ENCODE measurements at regions not wholly inside any gene's neighbourhood (a gene's known extent, or its start where the extent isn't known, plus 50 kb on each side); places are given as distances from the start of the nearest gene placed in this dataset.

DNA sequence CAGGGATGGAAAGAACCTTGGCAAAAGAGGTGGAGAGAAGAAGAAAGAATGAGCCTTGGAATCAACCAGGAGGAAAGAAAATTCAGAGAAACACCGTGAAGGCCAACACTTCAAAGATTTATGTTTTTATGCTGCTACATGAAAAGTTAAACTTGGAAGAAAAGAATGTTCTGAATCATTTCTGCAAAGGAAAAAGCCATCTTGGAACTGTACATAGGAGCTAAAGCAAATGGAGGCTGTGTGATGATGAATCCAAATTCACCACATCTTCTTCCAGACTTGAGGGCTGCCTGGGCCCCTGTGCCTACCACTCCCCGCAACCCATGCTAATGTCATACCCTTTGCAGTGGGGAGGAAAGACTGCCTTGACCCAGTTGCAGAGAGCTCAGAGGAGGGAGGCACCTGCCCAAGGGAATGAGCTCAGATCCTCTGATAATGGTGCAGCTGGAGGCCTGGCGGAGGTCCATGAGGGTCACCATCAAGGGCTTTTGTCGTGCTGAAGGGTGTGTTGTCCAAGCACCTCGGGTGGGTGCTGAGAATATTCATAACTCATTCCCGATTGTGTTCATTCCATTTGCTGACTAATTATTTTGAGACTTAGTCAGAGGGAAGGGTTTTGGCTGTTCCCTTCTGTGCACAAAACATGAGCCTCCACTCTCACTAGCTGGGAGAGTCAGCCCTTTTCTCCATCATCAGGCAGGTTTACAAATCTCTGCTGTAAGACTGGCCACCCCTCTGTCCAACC lies 245.8 kb upstream of the JAG1 start:
- H3K27ac ChIP-seq (ENCODE audit: low read depth, low read length) = peak overlapping the region; percentile 62
- no peak overlapping the region for H3K4me3 ChIP-seq (ENCODE audit: low read depth, low read length)
- H3K36me3 ChIP-seq (ENCODE audit: insufficient read depth, low read length) = no peaks in the 10 kb centered on the region
- H2AFZ ChIP-seq (ENCODE audit: low read length, unreplicated experiment) = peak overlapping the region; percentile 72
- peaks cover 52% of the 10 kb centered on the region for H3K4me1 ChIP-seq (ENCODE audit: control insufficient read depth, insufficient read depth, low read length, unreplicated experiment)
- H3K27me3 ChIP-seq (ENCODE audit: insufficient read depth, low read length) = no peaks in the 10 kb centered on the region
- no peaks in the 10 kb centered on the region for H3K79me2 ChIP-seq (ENCODE audit: control insufficient read depth, insufficient read depth, low read length, unreplicated experiment)

DNA sequence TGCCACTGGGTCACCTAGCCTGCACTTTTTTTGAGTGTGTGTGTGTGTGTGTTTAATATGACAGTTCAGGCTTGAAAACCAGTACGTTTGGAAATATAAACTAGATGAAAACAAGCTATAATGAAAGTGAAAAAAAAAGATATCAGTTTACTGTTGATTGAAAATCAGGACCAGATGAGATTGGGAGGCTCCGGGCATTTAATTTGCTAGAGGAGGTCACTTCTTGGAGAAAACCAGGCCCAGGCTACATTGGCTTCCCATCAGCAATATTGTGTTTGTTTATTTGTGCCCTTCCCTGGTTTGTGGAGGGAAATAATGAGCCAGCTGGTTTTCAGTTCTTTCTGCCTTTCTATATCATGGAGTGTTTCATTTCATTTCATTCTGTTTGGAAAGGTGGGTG lies 246.6 kb upstream of the JAG1 start:
- H3K36me3 ChIP-seq (ENCODE audit: insufficient read depth, low read length) = no peaks in the 10 kb centered on the region
- no peaks in the 10 kb centered on the region for H3K27me3 ChIP-seq (ENCODE audit: insufficient read depth, low read length)
- peaks cover 60% of the 10 kb centered on the region for H3K4me1 ChIP-seq (ENCODE audit: control insufficient read depth, insufficient read depth, low read length, unreplicated experiment)
- H2AFZ ChIP-seq (ENCODE audit: low read length, unreplicated experiment) = peak overlapping the region; percentile 42
- peak overlapping the region; percentile 11; the same call in 1 of the 2 replicates for H3K4me3 ChIP-seq (ENCODE audit: low read depth, low read length)
- H3K27ac ChIP-seq (ENCODE audit: low read depth, low read length) = peak overlapping the region; percentile 62
- no peaks in the 10 kb centered on the region for H3K79me2 ChIP-seq (ENCODE audit: control insufficient read depth, insufficient read depth, low read length, unreplicated experiment)

DNA sequence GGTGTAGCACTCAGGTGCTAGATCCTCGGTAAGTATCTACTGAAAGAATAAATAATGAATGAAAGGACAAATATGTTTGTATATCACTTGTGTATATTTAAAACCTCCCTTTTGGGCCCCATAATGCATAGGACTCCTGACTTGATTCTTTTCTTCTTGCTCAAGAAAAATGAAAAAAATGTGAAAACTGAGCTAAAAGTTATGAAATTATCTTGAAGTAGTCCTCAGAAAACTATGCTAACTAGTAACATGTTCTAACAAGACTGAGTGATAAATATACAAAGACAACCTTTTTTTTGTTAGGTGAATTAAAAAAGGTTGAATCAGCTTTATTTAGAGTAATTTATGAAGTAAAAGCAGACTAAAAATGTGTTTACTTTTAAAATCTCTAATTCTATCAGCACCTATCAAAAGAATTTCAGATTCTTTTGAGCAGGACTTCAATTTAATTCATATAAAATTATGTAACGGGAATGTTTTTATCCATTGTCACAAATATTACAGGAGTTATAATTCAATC lies 247.8 kb upstream of the JAG1 start:
- Histone ChIP-seq H3K27me3 (ENCODE audit: insufficient read depth, low read length) (no peaks in the 10 kb centered on the region), H3K4me1 (ENCODE audit: control insufficient read depth, insufficient read depth, low read length, unreplicated experiment) (peaks cover 69% of the 10 kb centered on the region)

DNA sequence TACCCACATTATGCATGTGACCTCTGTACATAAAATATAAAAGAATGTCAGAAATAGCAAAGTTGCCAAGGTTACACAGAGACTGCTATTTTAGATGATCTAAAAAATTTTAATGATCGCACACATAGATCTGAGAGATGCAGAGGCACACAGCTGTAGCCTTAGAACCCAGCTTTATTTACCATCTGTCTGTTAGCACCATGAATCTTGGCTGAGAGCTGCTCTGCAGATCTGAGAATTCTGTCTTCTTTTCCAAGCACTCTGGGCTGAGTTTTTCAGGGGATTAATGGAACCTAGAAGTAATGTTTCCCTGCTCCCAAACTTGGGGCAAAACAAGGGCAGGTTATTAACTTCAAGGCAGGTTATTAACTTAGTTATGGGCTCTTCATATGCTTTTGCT lies 248.7 kb upstream of the JAG1 start:
- H2AFZ ChIP-seq (ENCODE audit: low read length, unreplicated experiment) = peak overlapping the region; percentile 47

More for the DNA sequence above, 247.8 kb upstream of the JAG1 start:
- no peaks in the 10 kb centered on the region for H3K79me2 ChIP-seq (ENCODE audit: control insufficient read depth, insufficient read depth, low read length, unreplicated experiment)
- H3K36me3 ChIP-seq (ENCODE audit: insufficient read depth, low read length) = no peaks in the 10 kb centered on the region
- H2AFZ ChIP-seq (ENCODE audit: low read length, unreplicated experiment) = no peak overlapping the region
- H3K27ac ChIP-seq (ENCODE audit: low read depth, low read length) = no peak overlapping the region
- H3K4me3 ChIP-seq (ENCODE audit: low read depth, low read length) = no peak overlapping the region

DNA sequence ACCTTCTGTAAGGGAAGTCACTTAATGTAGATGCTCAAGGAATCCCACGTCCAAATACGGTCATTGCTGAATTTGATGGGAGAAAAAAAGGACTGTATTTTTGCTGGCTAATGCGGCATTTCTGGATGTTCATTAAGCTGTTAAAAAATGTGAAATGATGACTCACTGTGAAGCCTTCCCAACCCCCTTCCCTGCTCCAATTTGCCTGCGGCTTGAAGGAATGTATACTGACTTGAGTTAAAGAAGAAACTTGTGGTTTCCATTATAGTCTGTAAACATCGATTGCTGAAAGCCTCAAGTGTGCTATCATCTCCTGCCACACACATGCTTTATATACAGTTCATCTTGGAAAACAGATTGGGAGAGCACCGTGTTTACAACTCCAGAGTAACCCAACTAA lies 249.1 kb upstream of the JAG1 start:
- Histone ChIP-seq H3K27me3 (ENCODE audit: insufficient read depth, low read length) (no peaks in the 10 kb centered on the region), H2AFZ (ENCODE audit: low read length, unreplicated experiment) (peak overlapping the region; percentile 47), H3K27ac (ENCODE audit: low read depth, low read length) (peak overlapping the region; percentile 65)

More for the DNA sequence above, 248.7 kb upstream of the JAG1 start:
- Histone ChIP-seq H3K36me3 (ENCODE audit: insufficient read depth, low read length) (no peaks in the 10 kb centered on the region), H3K4me3 (ENCODE audit: low read depth, low read length) (peak overlapping the region; percentile 41), H3K79me2 (ENCODE audit: control insufficient read depth, insufficient read depth, low read length, unreplicated experiment) (no peaks in the 10 kb centered on the region), H3K27ac (ENCODE audit: low read depth, low read length) (peak overlapping the region; percentile 65), H3K4me1 (ENCODE audit: control insufficient read depth, insufficient read depth, low read length, unreplicated experiment) (peaks cover 73% of the 10 kb centered on the region), H3K27me3 (ENCODE audit: insufficient read depth, low read length) (no peaks in the 10 kb centered on the region)

DNA sequence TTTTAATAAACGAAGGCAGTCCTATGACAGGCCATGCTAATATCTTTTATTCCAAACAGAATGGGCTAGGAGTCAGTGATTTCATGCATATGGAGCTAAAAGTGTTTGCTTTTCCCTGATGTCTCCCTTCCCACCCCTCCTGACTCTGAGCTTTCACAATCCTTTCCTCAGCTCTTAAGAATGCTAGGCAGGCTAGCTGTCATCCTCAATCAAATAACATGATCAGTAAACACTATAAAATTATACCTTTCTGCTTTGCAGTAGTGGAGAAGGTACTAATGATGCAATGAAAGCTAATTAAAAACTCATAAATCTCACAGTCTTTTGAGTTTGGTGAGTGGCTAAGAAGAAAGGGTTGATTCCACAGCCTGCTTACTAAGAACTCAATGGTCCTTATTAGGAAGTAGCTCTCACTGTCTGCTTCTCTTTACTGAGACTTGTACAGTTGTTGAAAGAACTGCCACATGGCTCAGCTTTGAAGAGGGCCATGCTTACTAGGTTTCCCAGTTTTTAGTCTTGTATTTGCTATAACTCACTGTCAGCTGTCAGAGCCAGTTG lies 250.9 kb upstream of the JAG1 start:
- peak overlapping the region; percentile 21 for H2AFZ ChIP-seq (ENCODE audit: low read length, unreplicated experiment)
- H3K27me3 ChIP-seq (ENCODE audit: insufficient read depth, low read length) = no peaks in the 10 kb centered on the region
- no peak overlapping the region for H3K4me3 ChIP-seq (ENCODE audit: low read depth, low read length)
- peaks cover 82% of the 10 kb centered on the region for H3K4me1 ChIP-seq (ENCODE audit: control insufficient read depth, insufficient read depth, low read length, unreplicated experiment)
- no peaks in the 10 kb centered on the region for H3K79me2 ChIP-seq (ENCODE audit: control insufficient read depth, insufficient read depth, low read length, unreplicated experiment)
- no peaks in the 10 kb centered on the region for H3K36me3 ChIP-seq (ENCODE audit: insufficient read depth, low read length)
- peak overlapping the region; percentile 67 for H3K27ac ChIP-seq (ENCODE audit: low read depth, low read length)

More for the DNA sequence above, 249.1 kb upstream of the JAG1 start:
- H3K4me1 ChIP-seq (ENCODE audit: control insufficient read depth, insufficient read depth, low read length, unreplicated experiment) = peaks cover 77% of the 10 kb centered on the region
- peak overlapping the region; percentile 41 for H3K4me3 ChIP-seq (ENCODE audit: low read depth, low read length)
- no peaks in the 10 kb centered on the region for H3K36me3 ChIP-seq (ENCODE audit: insufficient read depth, low read length)
- H3K79me2 ChIP-seq (ENCODE audit: control insufficient read depth, insufficient read depth, low read length, unreplicated experiment) = no peaks in the 10 kb centered on the region

DNA sequence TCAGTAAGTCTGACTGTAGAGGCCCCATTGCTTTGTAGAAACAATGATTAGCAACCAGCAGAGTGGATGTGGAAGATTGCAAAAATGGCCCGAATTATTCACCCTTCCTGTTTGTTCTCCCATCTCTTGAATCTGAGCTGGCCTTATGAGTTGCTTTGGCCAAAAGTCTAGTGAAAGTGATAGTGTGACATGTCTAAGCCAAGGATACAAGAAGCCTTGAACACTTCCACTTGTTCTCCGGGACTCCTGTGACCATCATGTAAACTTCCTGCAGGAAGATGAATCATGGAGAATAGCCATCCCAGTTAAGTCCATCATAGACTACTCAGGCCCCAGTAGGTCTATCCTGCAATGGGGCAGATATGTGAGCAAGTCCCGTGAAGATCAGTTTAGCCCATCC lies 252.0 kb upstream of the JAG1 start:
- H3K36me3 ChIP-seq (ENCODE audit: insufficient read depth, low read length) = no peaks in the 10 kb centered on the region
- H3K4me3 ChIP-seq (ENCODE audit: low read depth, low read length) = no peak overlapping the region
- H3K27me3 ChIP-seq (ENCODE audit: insufficient read depth, low read length) = no peaks in the 10 kb centered on the region
- H3K4me1 ChIP-seq (ENCODE audit: control insufficient read depth, insufficient read depth, low read length, unreplicated experiment) = peaks cover 72% of the 10 kb centered on the region
- no peak overlapping the region for H2AFZ ChIP-seq (ENCODE audit: low read length, unreplicated experiment)
- H3K79me2 ChIP-seq (ENCODE audit: control insufficient read depth, insufficient read depth, low read length, unreplicated experiment) = no peaks in the 10 kb centered on the region
- H3K27ac ChIP-seq (ENCODE audit: low read depth, low read length) = peak overlapping the region; percentile 67; the same call in 1 of the 2 replicates

DNA sequence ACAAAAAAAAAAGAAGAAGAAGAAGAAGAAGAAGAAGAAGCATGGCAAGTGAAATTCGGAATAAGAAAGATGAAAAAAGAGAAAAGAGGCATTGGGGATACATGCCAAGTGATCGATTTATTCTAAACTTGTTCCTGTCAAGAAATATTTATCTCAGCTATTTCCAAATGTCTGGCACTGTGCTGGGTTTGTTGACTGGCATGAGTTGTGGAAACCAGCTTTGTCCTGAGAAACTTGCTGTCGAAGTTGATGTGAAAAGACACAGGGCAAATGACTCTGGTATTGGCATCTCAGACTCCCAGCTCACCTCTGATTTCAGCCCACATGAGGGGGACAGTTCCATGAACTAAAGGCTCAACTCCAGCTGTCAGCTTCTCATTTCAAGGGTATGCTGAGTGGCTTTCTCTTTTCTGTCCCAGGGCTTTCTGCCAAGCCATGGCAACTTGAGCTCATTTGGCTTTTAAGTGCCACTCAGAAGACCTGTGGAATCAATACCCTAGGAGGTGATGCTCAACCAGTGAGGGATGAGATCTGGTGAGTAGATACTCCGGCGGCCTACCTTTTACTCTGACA lies 253.3 kb upstream of the JAG1 start:
- Histone ChIP-seq H3K4me1 (ENCODE audit: control insufficient read depth, insufficient read depth, low read length, unreplicated experiment) (peaks cover 62% of the 10 kb centered on the region), H2AFZ (ENCODE audit: low read length, unreplicated experiment) (no peak overlapping the region), H3K27me3 (ENCODE audit: insufficient read depth, low read length) (no peaks in the 10 kb centered on the region), H3K36me3 (ENCODE audit: insufficient read depth, low read length) (no peaks in the 10 kb centered on the region), H3K4me3 (ENCODE audit: low read depth, low read length) (no peak overlapping the region), H3K79me2 (ENCODE audit: control insufficient read depth, insufficient read depth, low read length, unreplicated experiment) (no peaks in the 10 kb centered on the region), H3K27ac (ENCODE audit: low read depth, low read length) (no peak overlapping the region)

DNA sequence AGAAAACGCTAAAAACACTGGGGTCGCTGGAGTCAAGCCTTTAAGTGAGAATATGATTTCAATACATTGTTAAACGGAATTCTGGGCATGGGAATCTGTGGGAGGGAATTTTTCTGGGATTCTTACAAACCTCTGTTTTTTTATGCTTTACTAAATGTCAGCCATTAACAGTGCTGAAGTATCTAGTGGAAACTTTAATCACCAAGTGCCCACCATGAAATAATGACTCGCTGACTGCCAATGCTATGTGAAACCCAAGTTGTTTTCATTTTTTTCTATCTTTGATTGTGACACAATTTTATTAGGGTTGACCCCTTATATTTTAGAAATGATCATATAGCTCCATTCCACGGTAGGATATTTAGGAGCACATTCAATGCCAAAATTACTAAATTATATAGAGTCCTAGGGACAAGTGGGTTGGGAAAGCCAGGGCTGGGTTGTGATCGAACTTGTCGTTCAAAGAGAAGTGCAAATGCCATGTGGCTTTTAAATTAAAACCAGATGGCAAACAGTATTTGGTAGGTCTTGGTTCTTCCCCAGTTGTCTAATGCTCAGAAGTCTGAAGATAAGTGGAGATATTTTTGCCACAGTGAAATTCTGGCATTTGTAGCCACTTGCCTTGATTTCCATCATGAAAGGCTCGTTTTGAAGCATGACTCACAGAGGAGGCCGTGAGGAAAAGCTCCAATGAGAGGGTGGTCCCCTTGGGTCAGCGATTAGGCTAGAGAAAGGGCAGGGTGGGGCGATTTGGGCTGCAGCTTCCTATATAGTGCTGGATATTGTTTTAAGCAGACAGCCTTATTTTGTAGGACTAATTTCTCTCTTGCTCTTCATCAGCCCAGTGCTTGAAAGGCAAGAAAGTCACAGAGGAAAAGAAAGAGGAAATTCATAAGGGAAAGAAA lies 254.4 kb upstream of the JAG1 start:
- Histone ChIP-seq H3K27ac (ENCODE audit: low read depth, low read length) (no peak overlapping the region), H3K27me3 (ENCODE audit: insufficient read depth, low read length) (no peaks in the 10 kb centered on the region), H3K79me2 (ENCODE audit: control insufficient read depth, insufficient read depth, low read length, unreplicated experiment) (no peaks in the 10 kb centered on the region), H3K4me3 (ENCODE audit: low read depth, low read length) (no peak overlapping the region), H3K36me3 (ENCODE audit: insufficient read depth, low read length) (no peaks in the 10 kb centered on the region), H2AFZ (ENCODE audit: low read length, unreplicated experiment) (no peak overlapping the region), H3K4me1 (ENCODE audit: control insufficient read depth, insufficient read depth, low read length, unreplicated experiment) (peaks cover 51% of the 10 kb centered on the region)

DNA sequence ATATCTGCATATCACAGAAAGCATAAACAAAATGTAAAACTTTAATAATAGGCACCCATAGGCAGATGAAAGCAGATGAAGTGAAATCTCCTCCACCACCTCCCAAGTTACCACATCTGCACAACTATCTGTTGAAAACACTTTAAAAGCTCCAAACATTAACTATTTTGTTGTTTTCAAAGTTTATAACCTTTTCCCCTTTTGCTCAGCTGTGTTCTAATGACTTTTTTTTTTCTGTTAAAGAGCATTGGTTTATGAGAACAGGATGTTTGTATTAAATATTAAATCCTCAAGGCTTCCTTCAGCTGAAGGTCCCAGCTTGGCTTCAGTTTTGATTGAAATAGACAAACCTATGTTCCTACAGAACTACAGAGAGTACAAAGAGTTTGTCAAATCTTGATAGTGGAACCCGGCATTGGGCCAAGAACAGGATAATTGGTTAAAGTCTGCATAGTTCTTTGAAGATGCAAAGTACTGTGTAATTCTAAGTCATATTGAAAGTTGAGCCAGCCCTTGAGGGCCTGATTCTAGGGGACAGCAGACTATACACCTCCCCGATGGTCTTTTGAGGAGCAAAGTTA lies 255.1 kb upstream of the JAG1 start:
- no peak overlapping the region for H3K4me3 ChIP-seq (ENCODE audit: low read depth, low read length)
- no peaks in the 10 kb centered on the region for H3K79me2 ChIP-seq (ENCODE audit: control insufficient read depth, insufficient read depth, low read length, unreplicated experiment)
- H2AFZ ChIP-seq (ENCODE audit: low read length, unreplicated experiment) = no peak overlapping the region
- no peak overlapping the region for H3K27ac ChIP-seq (ENCODE audit: low read depth, low read length)
- H3K36me3 ChIP-seq (ENCODE audit: insufficient read depth, low read length) = no peaks in the 10 kb centered on the region
- no peaks in the 10 kb centered on the region for H3K27me3 ChIP-seq (ENCODE audit: insufficient read depth, low read length)
- H3K4me1 ChIP-seq (ENCODE audit: control insufficient read depth, insufficient read depth, low read length, unreplicated experiment) = peaks cover 44% of the 10 kb centered on the region
